SJCRH30 (cell line): ENCODE measurements at regions not wholly inside any gene's neighbourhood (a gene's known extent, or its start where the extent isn't known, plus 50 kb on each side); places are given as distances from the start of the nearest gene placed in this dataset.
"Not testable (repeated sequence)": the region's sequence is repeated elsewhere in the genome, so short reads cannot be mapped to it uniquely, and the experiment has no call there.

Source experiments
- DNase-seq, 2 experiments: peaks; one replicate each; pipeline ENCODE4 v3.0.0-alpha.2; 2015 to 2020
- H3K27ac ChIP-seq: fragments of 250-450 bp; sonication (Bioruptor Pico); 2 replicates; pipeline ENCODE4 v1.5.1; 2020; ENCODE audit warnings: mild to moderate bottlenecking, moderate library complexity
- H3K27me3 ChIP-seq: fragments of 250-450 bp; sonication (Bioruptor Pico); 2 replicates; pipeline ENCODE4 v1.5.1; 2020; ENCODE audit warnings: mild to moderate bottlenecking, moderate library complexity
- H3K36me3 ChIP-seq: fragments of 250-450 bp; sonication (Bioruptor Pico); 2 replicates; pipeline ENCODE4 v1.5.1; 2020; ENCODE audit warnings: mild to moderate bottlenecking, moderate library complexity
- H3K4me1 ChIP-seq: fragments of 250-450 bp; sonication (Bioruptor Pico); 2 replicates; pipeline ENCODE4 v1.5.1; 2020; ENCODE audit warnings: mild to moderate bottlenecking, moderate library complexity
- H3K4me3 ChIP-seq: fragments of 250-450 bp; sonication (Bioruptor Pico); 2 replicates; pipeline ENCODE4 v1.5.1; 2020; ENCODE audit warnings: mild to moderate bottlenecking, moderate library complexity
- H3K9me3 ChIP-seq: fragments of 250-450 bp; sonication (Bioruptor Pico); replicated peaks from 2 replicates; pipeline ENCODE4 v1.5.1; 2020; ENCODE audit warnings: mild to moderate bottlenecking, moderate library complexity

DNA sequence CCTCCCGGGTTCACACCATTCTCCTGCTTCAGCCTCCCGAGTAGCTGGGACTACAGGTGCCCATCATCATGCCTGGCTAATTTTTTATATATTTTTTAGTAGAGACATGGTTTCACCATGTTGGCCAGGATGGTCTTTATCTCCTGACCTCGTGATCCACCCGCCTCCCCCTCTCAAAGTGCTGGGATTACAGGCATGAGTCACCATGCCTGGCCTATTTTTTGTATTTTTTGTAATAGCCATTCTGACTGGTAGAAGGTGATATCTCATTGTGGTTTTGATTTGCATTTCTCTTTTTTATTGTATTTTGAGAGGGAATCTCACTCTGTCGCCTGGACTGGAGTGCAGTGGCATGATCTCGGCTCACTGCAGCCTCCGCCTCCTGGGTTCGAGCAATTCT lies 139.6 kb upstream of the TNPO1 start:
- DNase-seq, H3K9me3 ChIP-seq, H3K36me3 ChIP-seq, H3K27me3 ChIP-seq, H3K4me3 ChIP-seq, H3K4me1 ChIP-seq, H3K27ac ChIP-seq: not testable (repeated sequence)

DNA sequence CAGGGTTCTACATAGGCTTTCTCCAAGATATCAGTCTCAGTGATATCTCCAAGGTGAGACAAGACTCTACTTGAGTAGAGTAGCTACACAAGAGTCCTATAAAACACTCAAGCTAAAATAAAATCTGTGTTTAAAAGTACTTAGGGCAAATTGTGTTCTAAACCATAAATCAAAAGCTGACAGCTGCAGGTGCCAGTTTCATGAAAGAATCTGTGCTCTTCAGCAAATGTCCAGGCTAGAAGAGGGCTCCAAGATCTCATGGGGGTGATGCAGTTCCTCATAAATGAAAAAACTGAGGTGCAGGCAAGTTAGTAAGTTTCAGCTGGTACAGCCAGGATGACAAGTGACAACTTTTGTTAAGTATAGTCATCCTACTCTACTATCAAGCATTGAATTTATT lies 142.8 kb upstream of the TNPO1 start:
- Histone ChIP-seq H3K27ac (no peak overlapping the region), H3K27me3 (no peaks in the 10 kb centered on the region), H3K4me3 (no peak overlapping the region), H3K9me3 (peaks cover 6% of the 10 kb centered on the region), H3K36me3 (no peaks in the 10 kb centered on the region), H3K4me1 (no peaks in the 10 kb centered on the region)
- DNase-seq = no peak

DNA sequence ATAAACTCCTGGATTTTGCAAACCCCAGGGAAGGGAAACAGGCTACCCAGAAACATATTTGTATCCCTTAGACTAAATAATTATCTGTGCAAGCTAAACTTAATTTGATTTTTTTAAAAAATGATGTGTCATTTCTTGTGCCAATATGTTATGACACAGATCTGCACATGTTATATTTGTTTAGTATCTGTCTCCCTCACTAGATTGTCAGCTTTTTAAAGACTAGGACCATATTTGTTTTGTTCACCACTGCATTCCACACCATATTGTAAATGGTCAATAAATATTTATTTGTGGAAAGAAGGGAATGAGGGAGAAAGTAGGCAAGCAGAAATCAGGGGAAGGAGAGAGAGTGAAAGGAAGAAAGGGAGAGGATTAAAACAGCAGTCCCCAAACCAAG lies 143.3 kb upstream of the TNPO1 start:
- no peak for DNase-seq
- Histone ChIP-seq H3K27ac (no peak overlapping the region), H3K4me3 (no peak overlapping the region), H3K36me3 (no peaks in the 10 kb centered on the region), H3K27me3 (no peaks in the 10 kb centered on the region), H3K9me3 (peaks cover 6% of the 10 kb centered on the region), H3K4me1 (no peaks in the 10 kb centered on the region)

DNA sequence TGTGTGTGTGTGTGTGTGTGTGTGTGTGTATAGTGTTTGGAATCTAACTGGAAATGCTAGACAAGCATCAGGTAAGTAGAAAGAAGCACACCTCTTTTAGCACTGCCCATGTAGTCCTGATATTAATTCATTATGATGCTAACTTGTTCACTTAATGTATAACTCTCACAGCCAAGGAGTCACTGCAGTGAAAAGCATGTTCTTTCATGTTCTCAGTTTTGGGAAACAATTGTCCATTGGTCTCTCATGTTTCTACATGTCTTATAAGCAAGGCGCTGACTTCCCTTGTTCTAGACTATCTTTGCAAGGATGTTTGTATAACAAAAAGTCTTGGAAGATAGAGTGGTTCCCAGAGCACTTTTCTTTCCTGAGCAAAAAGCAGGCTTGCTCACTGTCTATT lies 148.8 kb upstream of the TNPO1 start:
- Histone ChIP-seq H3K4me1 (no peaks in the 10 kb centered on the region), H3K27me3 (no peaks in the 10 kb centered on the region), H3K27ac (no peak overlapping the region), H3K36me3 (no peaks in the 10 kb centered on the region), H3K9me3 (no peaks in the 10 kb centered on the region), H3K4me3 (no peak overlapping the region)
- no peak for DNase-seq

DNA sequence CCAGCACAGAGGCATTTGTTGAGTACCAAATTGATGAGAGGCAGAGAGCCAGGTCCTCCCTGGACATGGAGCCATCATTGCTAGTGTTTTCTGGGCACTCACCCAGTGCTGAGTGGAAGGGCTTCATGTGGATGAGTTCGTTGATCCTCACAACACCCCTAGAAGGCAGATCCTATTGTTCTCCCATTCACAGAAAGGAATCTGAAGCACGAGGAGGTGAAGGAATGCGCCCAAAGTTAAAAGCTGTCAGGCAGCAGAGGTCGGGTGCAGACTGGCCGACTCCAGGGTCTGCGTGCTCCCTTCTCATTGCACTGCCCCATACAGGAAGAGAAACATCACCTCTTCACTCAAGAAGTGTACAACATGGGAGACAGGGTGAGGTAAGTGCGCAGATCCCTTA lies 153.5 kb upstream of the TNPO1 start:
- Histone ChIP-seq H3K9me3 (no peaks in the 10 kb centered on the region), H3K4me3 (no peak overlapping the region), H3K4me1 (0 out of 2 replicates have a peak, but pooled peaks cover 2% of the 10 kb centered on the region), H3K27ac (no peak overlapping the region), H3K36me3 (no peaks in the 10 kb centered on the region), H3K27me3 (no peaks in the 10 kb centered on the region)
- no peak for DNase-seq

DNA sequence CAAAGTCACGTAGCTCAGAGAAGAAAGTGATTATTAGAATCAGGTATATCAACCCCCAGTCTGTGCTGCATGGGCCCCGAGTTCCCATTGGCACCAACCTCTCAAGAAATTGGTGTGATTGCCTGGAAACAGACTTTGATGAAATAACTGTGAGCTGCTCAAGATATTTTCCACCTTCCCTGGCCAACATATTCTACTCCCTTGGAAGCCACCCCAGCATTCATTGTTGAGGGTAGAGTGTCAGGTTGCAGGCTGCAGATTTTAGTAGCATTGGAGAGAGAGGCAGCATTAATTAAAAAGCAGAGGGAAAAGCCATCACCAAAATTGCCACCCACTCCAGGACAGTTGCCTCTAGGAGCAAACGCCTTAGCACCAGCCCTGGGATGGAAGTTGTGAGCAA lies 154.2 kb upstream of the TNPO1 start:
- Histone ChIP-seq H3K4me1 (0 out of 2 replicates have a peak, but pooled peaks cover 2% of the 10 kb centered on the region), H3K27me3 (no peaks in the 10 kb centered on the region)
- DNase-seq = no peak

DNA sequence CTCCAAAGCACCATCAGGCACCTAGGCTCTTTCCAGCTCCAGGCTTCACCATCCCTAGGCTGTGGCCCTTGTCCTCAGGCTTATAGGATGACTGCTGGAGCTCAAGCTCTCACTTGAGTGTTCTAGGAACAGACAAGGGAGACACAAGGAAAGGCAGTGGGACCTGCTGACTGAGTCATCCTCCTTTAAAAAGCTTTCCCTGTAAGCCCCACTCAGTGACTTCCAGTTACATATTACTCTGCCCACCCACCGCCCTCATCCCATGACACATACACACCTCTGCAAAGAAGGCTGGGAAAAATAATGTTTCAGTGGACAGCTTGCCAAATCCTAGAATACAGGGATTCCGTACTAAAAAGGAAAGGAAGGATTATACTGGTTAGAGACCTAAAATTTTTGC lies 154.2 kb upstream of the ZNF366 start:
- no peaks in the 10 kb centered on the region for H3K27me3 ChIP-seq
- no peaks in the 10 kb centered on the region for H3K9me3 ChIP-seq
- H3K4me1 ChIP-seq = 0 out of 2 replicates have a peak, but pooled peaks cover 2% of the 10 kb centered on the region
- H3K36me3 ChIP-seq = no peaks in the 10 kb centered on the region
- no peak overlapping the region for H3K27ac ChIP-seq
- H3K4me3 ChIP-seq = no peak overlapping the region
- DNase-seq = no peak

More for the DNA sequence above, 154.2 kb upstream of the TNPO1 start:
- H3K4me3 ChIP-seq = no peak overlapping the region
- no peak overlapping the region for H3K27ac ChIP-seq
- H3K9me3 ChIP-seq = no peaks in the 10 kb centered on the region
- no peaks in the 10 kb centered on the region for H3K36me3 ChIP-seq

DNA sequence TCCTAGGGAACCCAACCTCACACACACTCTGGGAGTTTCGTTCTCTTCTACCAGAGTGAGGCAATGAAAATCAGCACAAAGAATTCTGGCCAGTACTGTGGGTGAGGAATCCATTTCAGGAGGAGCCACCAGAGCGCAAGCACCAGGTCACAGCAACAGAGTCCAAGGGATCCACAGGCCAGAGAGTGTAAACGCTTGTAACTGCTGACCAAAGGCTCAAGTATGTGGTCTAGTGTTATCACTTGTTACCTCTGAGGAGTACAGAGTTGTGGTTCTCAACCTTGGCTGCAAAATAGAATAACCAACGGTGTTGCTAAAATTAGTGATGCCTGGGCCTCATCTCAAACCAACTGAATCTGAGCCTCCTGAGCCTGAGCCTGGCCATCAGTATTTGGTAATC lies 152.5 kb upstream of the ZNF366 start:
- H3K27me3 ChIP-seq = no peaks in the 10 kb centered on the region
- H3K9me3 ChIP-seq = no peaks in the 10 kb centered on the region
- no peak overlapping the region for H3K27ac ChIP-seq
- H3K4me3 ChIP-seq = no peak overlapping the region
- DNase-seq = no peak
- no peaks in the 10 kb centered on the region for H3K36me3 ChIP-seq
- H3K4me1 ChIP-seq = 0 out of 2 replicates have a peak, but pooled peaks cover 2% of the 10 kb centered on the region

DNA sequence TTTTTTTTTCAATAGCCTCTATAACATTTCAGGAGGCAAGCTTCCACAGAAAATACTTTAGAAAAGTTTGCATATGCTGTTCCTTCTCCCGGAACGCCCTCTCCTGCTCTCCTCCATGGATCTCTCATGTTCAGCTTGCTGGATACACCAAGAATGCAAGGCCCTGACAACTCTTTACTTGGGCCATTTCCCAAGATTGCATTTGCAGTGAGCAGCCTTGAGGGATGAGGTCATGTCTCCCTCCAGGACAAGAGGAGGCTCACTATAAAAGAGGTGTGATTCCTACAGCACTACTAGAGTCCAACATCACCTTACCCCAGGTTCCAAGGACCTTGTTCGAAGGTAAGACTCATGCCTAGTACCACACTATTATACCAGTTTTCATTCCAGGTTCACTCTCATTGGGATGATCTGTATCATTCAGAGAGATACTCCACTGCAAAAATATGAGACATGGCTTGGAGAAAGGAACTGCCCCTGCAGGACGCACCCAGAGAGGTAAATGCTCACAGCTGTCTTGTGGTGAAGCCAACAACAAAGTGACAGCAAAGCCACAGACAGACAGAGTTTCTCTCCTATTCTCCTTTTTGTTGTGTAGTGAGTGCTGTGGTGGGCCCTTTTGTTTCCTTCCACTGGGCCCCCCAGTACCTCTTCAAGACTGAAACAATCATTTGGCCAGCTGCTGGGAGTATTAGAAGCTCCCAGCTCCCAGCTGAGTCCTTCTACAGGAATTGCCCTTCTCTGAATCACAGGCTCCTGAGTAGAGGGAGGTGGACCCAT lies 151.7 kb upstream of the ZNF366 start:
- H3K4me3 ChIP-seq = no peak overlapping the region
- no peaks in the 10 kb centered on the region for H3K27me3 ChIP-seq
- no peaks in the 10 kb centered on the region for H3K9me3 ChIP-seq
- H3K36me3 ChIP-seq = no peaks in the 10 kb centered on the region
- peak in 1 of 2 experiments; percentile 19 for DNase-seq
- H3K27ac ChIP-seq = no peak overlapping the region
- H3K4me1 ChIP-seq = 0 out of 2 replicates have a peak, but pooled peaks cover 2% of the 10 kb centered on the region

DNA sequence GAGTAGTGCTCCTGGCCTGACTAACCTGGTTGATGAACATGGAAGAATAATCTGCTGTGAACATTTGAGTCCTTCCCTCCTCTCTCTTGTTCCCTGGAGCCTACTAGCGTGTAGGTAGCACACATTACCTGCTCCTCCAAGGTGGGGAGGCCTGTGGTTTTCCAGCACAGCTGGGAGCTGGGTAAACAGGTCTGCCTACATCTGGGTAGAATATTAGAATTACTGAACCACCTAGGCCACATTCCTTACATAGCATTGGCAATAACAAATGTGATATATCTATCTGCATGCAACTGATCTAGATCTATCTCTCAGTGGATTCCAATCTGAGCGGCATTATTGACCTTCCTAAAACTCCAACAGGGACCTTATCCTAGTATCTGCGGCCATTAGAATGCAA lies 151.0 kb upstream of the ZNF366 start:
- H3K4me1 ChIP-seq = 0 out of 2 replicates have a peak, but pooled peaks cover 2% of the 10 kb centered on the region
- H3K9me3 ChIP-seq = no peaks in the 10 kb centered on the region
- H3K36me3 ChIP-seq = no peaks in the 10 kb centered on the region
- H3K27me3 ChIP-seq = no peaks in the 10 kb centered on the region
- no peak overlapping the region for H3K4me3 ChIP-seq
- no peak overlapping the region for H3K27ac ChIP-seq
- DNase-seq = no peak

DNA sequence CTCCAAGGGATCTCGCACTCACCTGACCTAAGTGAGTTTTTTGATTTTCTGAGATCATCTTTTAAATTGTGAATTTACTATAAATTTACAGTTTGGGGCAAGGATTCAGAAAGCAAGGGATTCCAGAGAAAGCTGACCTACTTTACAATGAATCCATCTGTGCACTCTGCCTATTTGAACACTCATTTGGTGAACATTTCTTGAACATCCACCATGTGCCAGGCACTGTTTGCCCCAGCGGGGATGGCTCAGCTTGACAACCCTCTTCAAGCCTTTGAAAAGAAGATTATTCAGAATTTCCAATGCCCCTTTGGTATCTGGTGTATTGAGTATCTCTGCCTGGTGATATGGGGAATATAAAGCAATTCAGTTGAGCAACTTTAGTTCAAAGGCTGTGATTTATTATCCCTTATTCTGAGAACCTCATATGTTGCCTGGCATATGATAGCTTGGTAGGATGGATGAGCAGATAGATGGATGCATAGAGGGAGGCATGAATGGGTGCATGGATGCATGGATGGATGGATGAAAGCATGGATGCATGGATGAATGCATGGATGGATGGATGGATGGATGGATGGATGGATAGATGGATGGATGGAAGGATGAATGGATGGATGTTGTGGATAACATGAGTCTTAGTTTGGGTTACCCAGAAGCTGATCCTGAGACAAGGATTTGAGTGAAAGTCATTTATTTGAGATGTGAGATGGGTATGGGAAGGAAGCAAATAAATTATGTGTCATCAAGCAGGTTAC lies 149.7 kb upstream of the ZNF366 start:
- Histone ChIP-seq H3K27me3 (no peaks in the 10 kb centered on the region), H3K4me3 (no peak overlapping the region), H3K27ac (no peak overlapping the region), H3K4me1 (0 out of 2 replicates have a peak, but pooled peaks cover 2% of the 10 kb centered on the region), H3K9me3 (no peaks in the 10 kb centered on the region), H3K36me3 (no peaks in the 10 kb centered on the region)
- DNase-seq = no peak

DNA sequence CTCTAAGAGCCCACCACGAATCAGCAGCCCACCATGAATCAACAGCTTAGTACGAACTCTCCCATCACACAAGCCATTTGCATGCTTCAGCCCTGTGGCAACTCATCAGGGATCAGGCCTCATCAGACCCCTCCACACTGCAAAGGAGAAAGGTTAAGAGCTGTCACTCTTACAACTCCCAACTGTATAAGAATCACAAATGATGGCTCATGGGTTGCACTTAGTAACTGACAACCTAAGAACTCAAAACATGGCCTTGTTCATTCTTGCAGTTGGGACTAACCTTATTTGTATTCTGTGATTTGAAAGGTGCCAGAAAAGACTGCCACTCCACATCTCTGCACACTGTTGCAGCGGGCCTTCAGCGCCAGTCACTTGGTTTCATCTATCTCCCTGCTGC lies 149.1 kb upstream of the ZNF366 start:
- Histone ChIP-seq H3K9me3 (no peaks in the 10 kb centered on the region), H3K27ac (no peak overlapping the region), H3K4me3 (no peak overlapping the region), H3K4me1 (0 out of 2 replicates have a peak, but pooled peaks cover 2% of the 10 kb centered on the region), H3K36me3 (no peaks in the 10 kb centered on the region), H3K27me3 (no peaks in the 10 kb centered on the region)
- no peak for DNase-seq

DNA sequence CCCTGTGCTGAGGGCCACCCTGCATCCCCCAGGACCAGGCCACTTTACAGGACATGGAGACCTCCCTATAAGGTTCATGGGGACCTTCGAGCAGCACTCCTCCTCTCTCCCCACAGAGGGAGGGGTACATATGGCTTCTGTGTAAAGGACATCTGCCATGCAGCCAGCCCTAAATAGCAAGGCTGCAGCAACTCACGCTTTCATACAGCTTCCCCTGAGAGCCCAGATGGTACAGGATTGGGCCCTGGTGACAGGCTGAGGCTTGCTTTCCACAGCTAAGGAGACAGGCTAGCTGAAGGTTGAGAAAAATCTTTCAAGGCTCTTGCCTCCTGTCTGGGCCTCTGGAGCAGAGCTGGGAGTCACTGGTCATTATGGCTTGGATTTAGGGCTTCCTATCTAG lies 147.0 kb upstream of the ZNF366 start:
- DNase-seq = no peak
- H3K4me1 ChIP-seq = 0 out of 2 replicates have a peak, but pooled peaks cover under 1% of the 10 kb centered on the region
- no peak overlapping the region for H3K27ac ChIP-seq
- H3K9me3 ChIP-seq = no peaks in the 10 kb centered on the region
- H3K27me3 ChIP-seq = no peaks in the 10 kb centered on the region
- H3K4me3 ChIP-seq = no peak overlapping the region
- no peaks in the 10 kb centered on the region for H3K36me3 ChIP-seq

DNA sequence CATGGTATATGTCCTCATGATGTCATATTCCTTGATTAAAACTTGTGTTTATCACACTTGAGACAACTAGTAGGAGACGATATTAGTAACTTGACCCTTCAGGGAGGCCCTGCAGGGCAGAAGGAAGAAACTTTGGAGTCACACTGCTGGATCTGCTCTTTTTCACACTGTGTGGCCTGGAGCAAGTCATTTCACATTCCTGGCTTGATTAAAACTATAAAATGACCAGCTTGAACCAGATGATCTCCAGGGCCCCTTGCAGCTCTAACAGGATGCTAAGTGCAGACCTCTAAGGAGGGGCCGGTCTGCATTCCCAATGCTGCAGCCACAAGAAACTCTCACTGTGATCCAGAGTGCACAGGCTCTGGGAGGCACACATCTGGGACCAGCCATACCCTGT lies 146.4 kb upstream of the ZNF366 start:
- H3K36me3 ChIP-seq = no peaks in the 10 kb centered on the region

DNA sequence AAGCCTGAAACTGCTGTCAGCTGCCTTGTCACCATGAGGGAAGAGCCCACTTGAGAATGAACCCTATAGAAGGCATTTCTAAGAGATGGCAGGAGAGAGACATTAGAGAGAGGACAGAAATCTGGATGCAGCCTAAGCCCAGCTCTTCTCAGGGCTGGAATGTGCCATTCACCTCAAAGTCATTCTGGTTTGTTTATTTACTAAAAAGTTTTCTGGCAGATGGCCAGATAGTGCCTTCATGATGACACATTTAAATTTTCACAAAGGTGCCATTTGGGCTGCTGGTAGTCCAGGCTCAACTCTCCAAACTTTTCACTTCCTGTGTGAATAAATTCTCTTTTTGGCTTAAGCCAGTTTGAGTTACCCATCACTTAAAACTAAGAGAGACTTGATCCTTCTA lies 144.6 kb upstream of the ZNF366 start:
- no peaks in the 10 kb centered on the region for H3K4me1 ChIP-seq
- no peak for DNase-seq

More for the DNA sequence above, 146.4 kb upstream of the ZNF366 start:
- DNase-seq = no peak
- Histone ChIP-seq H3K27ac (no peak overlapping the region), H3K4me3 (no peak overlapping the region), H3K9me3 (no peaks in the 10 kb centered on the region), H3K27me3 (no peaks in the 10 kb centered on the region), H3K4me1 (no peaks in the 10 kb centered on the region)

More for the DNA sequence above, 144.6 kb upstream of the ZNF366 start:
- Histone ChIP-seq H3K27me3 (no peaks in the 10 kb centered on the region), H3K36me3 (no peaks in the 10 kb centered on the region), H3K9me3 (no peaks in the 10 kb centered on the region), H3K4me3 (no peak overlapping the region), H3K27ac (no peak overlapping the region)
